Stimulated activated CD8-positive, alpha-beta memory T cell treated with anti-CD3 and anti-CD28 coated beads, Interleukin-4, amount 100 ng/mL, for 48 hours (primary cell): ENCODE measurements at regions not wholly inside any gene's neighbourhood (a gene's known extent, or its start where the extent isn't known, plus 50 kb on each side); places are given as distances from the start of the nearest gene placed in this dataset.

Source experiments
- DNase-seq: peaks from one replicate; pipeline ENCODE4 v3.0.0-alpha.2; 2020

- DNase-seq: no peak
Measured at GRCh38 chr9:105148328-105149006, 96.0 kb upstream of the SLC44A1 start.

GRCh38 chr9:105150991-105151685 lies 93.3 kb upstream of the SLC44A1 start:
- DNase-seq: no peak

GRCh38 chr9:105151686-105151995 lies 92.8 kb upstream of the SLC44A1 start:
- DNase-seq: no peak

- DNase-seq: no peak
Measured at GRCh38 chr9:105154723-105155191, 89.7 kb upstream of the SLC44A1 start.

- DNase-seq: peak; percentile 36
Measured at GRCh38 chr9:105157171-105157583, 87.3 kb upstream of the SLC44A1 start.

GRCh38 chr9:105158020-105158419 lies 86.4 kb upstream of the SLC44A1 start:
- no peak for DNase-seq

- no peak for DNase-seq
Measured at GRCh38 chr9:105158898-105159297, 85.6 kb upstream of the SLC44A1 start.

- DNase-seq: no peak
Measured at GRCh38 chr9:105168870-105169319, 75.6 kb upstream of the SLC44A1 start.

GRCh38 chr9:105171076-105171475 lies 73.4 kb upstream of the SLC44A1 start:
- no peak for DNase-seq

- DNase-seq: no peak
Measured at GRCh38 chr9:105171589-105171988, 72.9 kb upstream of the SLC44A1 start.

- DNase-seq: no peak
Measured at GRCh38 chr9:105172436-105172835, 72.0 kb upstream of the SLC44A1 start.

GRCh38 chr9:105173306-105173705 lies 71.1 kb upstream of the SLC44A1 start:
- no peak for DNase-seq

GRCh38 chr9:105173826-105174225 lies 70.6 kb upstream of the SLC44A1 start:
- DNase-seq: no peak

- DNase-seq: no peak
Measured at GRCh38 chr9:105176194-105176593, 68.3 kb upstream of the SLC44A1 start.

GRCh38 chr9:105178076-105178475 lies 66.4 kb upstream of the SLC44A1 start:
- no peak for DNase-seq

- DNase-seq: no peak
Measured at GRCh38 chr9:105187781-105188180, 56.7 kb upstream of the SLC44A1 start.

- DNase-seq: no peak
Measured at GRCh38 chr9:105188746-105189145, 55.7 kb upstream of the SLC44A1 start.

GRCh38 chr9:105191508-105192121 lies 52.8 kb upstream of the SLC44A1 start:
- no peak for DNase-seq

- DNase-seq: no peak
Measured at GRCh38 chr9:105193560-105193959, 50.9 kb upstream of the SLC44A1 start.

GRCh38 chr9:105194234-105194633 lies 50.2 kb upstream of the SLC44A1 start:
- DNase-seq: no peak
